GM18873 (cell line): ENCODE measurements at regions not wholly inside any gene's neighbourhood (a gene's known extent, or its start where the extent isn't known, plus 50 kb on each side); places are given as distances from the start of the nearest gene placed in this dataset.
"Not testable (repeated sequence)": the region's sequence is repeated elsewhere in the genome, so short reads cannot be mapped to it uniquely, and the experiment has no call there.

Experiments used
- ATAC-seq: cut with Tn5 transposase; IDR thresholded peaks from one replicate; pipeline ENCODE4 v1.9.1; 2021; ENCODE audit warnings: mild to moderate bottlenecking, moderate library complexity, moderate number of reproducible peaks; ENCODE audit not compliant: unreplicated experiment, low FRiP score

GRCh38 chr4:189810318-189811181 lies 130.1 kb upstream of the FRG1 start:
- not testable (repeated sequence) for ATAC-seq

- ATAC-seq: no peak
These were observed 125.1 kb upstream of the FRG1 start for GRCh38 chr4:189815404-189816192.

GRCh38 chr4:189822326-189822725 lies 118.3 kb upstream of the FRG1 start:
- no peak for ATAC-seq

GRCh38 chr4:189823591-189823990 lies 117.1 kb upstream of the FRG1 start:
- ATAC-seq: no peak

- ATAC-seq: no peak
These were observed 115.2 kb upstream of the FRG1 start for GRCh38 chr4:189825466-189825865.

GRCh38 chr4:189826657-189827056 lies 114.0 kb upstream of the FRG1 start:
- no peak for ATAC-seq

GRCh38 chr4:189828081-189828697 lies 112.5 kb upstream of the FRG1 start:
- ATAC-seq: no peak

- no peak for ATAC-seq
These were observed 108.1 kb upstream of the FRG1 start for GRCh38 chr4:189832528-189832927.

GRCh38 chr4:189834616-189835015 lies 106.1 kb upstream of the FRG1 start:
- no peak for ATAC-seq

GRCh38 chr4:189835505-189835904 lies 105.2 kb upstream of the FRG1 start:
- ATAC-seq: no peak

GRCh38 chr4:189837471-189837870 lies 103.2 kb upstream of the FRG1 start:
- ATAC-seq: no peak

GRCh38 chr4:189838821-189839497 lies 101.7 kb upstream of the FRG1 start:
- ATAC-seq: no peak

GRCh38 chr4:189840356-189840755 lies 100.3 kb upstream of the FRG1 start:
- ATAC-seq: no peak

GRCh38 chr4:189843413-189844009 lies 97.2 kb upstream of the FRG1 start:
- no peak for ATAC-seq

- no peak for ATAC-seq
These were observed 95.4 kb upstream of the FRG1 start for GRCh38 chr4:189845145-189845846.

GRCh38 chr4:189846094-189846493 lies 94.6 kb upstream of the FRG1 start:
- ATAC-seq: not testable (repeated sequence)

- not testable (repeated sequence) for ATAC-seq
These were observed 94.1 kb upstream of the FRG1 start for GRCh38 chr4:189846608-189847007.

GRCh38 chr4:189848672-189849071 lies 92.0 kb upstream of the FRG1 start:
- not testable (repeated sequence) for ATAC-seq

GRCh38 chr4:189850239-189850856 lies 90.3 kb upstream of the FRG1 start:
- no peak for ATAC-seq
